K562 (cell line): ENCODE measurements at regions not wholly inside any gene's neighbourhood (a gene's known extent, or its start where the extent isn't known, plus 50 kb on each side); places are given as distances from the start of the nearest gene placed in this dataset.
"Not testable (repeated sequence)": the region's sequence is repeated elsewhere in the genome, so short reads cannot be mapped to it uniquely, and the experiment has no call there.

Source experiments
- CTCF ChIP-seq, 3 experiments: IDR thresholded peaks in 2 of 3; conservative IDR thresholded peaks in 1 of 3; 2 replicates each; pipeline ENCODE4 v1.5.1; 2011 to 2012; ENCODE audit warnings: low read length in 3 of 3, mild to moderate bottlenecking in 3 of 3, control low read depth in 2 of 3, improper control_type of control experiment in 1 of 3, inconsistent platforms in 1 of 3, low read depth in 1 of 3, mixed read lengths in 1 of 3, moderate library complexity in 1 of 3; ENCODE audit not compliant: insufficient read depth in 2 of 3
- FOSL1 ChIP-seq: fragments of 200-800 bp; sonication (Bioruptor generic); conservative IDR thresholded peaks from 2 replicates; pipeline ENCODE4 v1.6.1; 2016; ENCODE audit warnings: missing genetic modification characterization, missing compliant biosample characterization
- POLR2AphosphoS5 ChIP-seq: IDR thresholded peaks from 2 replicates; pipeline ENCODE4 v1.6.1; 2011; ENCODE audit warnings: mild to moderate bottlenecking, low read depth, low read length, moderate library complexity; ENCODE audit not compliant: control insufficient read depth, insufficient read depth
- RAD21 ChIP-seq, 2 experiments: fragments of 250-450 bp in 1 of 2; fragments of 450-650 bp in 1 of 2; sonication (Bioruptor Pico) in 1 of 2; formaldehyde crosslinking in 1 of 2; IDR thresholded peaks in 1 of 2; conservative IDR thresholded peaks in 1 of 2; 2 replicates each; pipeline versions ENCODE4 v1.4.0 to v1.8.0; 2020 to 2022; ENCODE audit warnings: mild to moderate bottlenecking in 2 of 2, moderate library complexity in 1 of 2
- TEAD1 ChIP-seq, 2 experiments: fragments of 450-650 bp in 1 of 2; sonication (generic) in 1 of 2; formaldehyde crosslinking; IDR thresholded peaks; 2 replicates each; pipeline versions ENCODE4 v1.4.0 to v1.8.0; 2020 to 2022; ENCODE audit warnings: mild to moderate bottlenecking in 2 of 2, missing genetic modification reagents in 1 of 2

GRCh38 chrX:41018391-41019040 lies 66.7 kb upstream of the USP9X start:
- TF ChIP-seq RAD21 (CRISPR knock-in tag; conservative IDR thresholded peaks at IDR 0.05 in 1 of 2, IDR thresholded peaks at IDR 0.05 in 1 of 2); POLR2AphosphoS5; TEAD1 (CRISPR knock-in tag; IDR thresholded peaks at IDR 0.05); FOSL1; CTCF (IDR thresholded peaks at IDR 0.05 in 2 of 3, conservative IDR thresholded peaks at IDR 0.05 in 1 of 3; ENCODE audit: insufficient read depth in 2 of 3, low read depth in 1 of 3, low read length in 3 of 3): not testable (repeated sequence)
